ENCODE measurements at regions not wholly inside any gene's neighbourhood (a gene's known extent, or its start where the extent isn't known, plus 50 kb on each side); places are given as distances from the start of the nearest gene placed in this dataset.

DNA sequence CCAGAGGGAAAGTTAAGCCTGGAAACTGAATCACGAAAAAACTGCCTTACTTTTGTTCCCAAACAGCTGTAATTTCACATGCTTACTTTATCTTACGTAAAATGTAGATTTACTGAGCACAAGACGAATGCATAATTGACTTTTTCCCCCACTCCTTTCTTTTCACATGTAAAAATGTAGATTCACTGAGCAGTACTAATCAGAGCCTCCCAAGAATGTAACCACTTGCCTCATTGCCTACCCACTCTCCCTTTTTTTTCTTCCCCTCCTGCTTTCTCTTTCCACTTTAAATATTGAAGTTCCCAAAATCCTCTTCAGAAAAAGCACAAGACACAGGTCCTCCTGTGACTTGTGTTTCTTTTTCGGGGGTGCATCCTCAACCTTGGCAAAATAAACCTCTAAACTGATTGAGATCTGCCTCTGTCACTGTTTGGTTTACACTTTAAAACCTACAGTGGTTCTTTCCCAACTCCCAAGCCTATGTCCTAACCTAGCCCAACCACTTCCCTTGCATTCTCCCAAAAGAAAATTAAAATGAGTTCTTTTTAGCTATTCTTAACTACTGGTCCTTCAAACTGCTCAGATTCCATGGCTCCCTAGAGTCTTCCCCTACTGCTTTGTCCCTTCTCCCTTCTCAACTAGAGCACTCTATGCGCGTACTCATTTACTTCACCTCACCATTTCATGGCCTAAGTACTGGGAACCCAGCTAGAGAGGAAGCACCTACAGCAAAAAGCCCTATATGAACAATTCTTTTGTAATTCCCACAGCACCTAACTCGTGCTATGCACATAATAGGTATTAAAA lies 236.6 kb upstream of the MKLN1 start:
- H3K4me3 ChIP-seq (ENCODE audit: low read length), result no peak overlapping the region
- H3K9ac ChIP-seq (ENCODE audit: low read length), result no peak overlapping the region
- no peaks in the 10 kb centered on the region for H3K4me1 ChIP-seq (ENCODE audit: low read length)
- H3K9me2 ChIP-seq (replicated peaks; ENCODE audit: insufficient read depth, low read length), result no peaks in the 10 kb centered on the region
- peaks cover 97% of the 10 kb centered on the region for H3K79me2 ChIP-seq (ENCODE audit: low read length)
- no peak for DNase-seq
- H3K9me3 ChIP-seq (replicated peaks; ENCODE audit: insufficient read depth, low read length), result no peaks in the 10 kb centered on the region
- no peak for TF ChIP-seq EZH2 (optimal IDR thresholded peaks at IDR 0.05; ENCODE audit: low read depth, low read length)
- TF ChIP-seq, protein P1, sequence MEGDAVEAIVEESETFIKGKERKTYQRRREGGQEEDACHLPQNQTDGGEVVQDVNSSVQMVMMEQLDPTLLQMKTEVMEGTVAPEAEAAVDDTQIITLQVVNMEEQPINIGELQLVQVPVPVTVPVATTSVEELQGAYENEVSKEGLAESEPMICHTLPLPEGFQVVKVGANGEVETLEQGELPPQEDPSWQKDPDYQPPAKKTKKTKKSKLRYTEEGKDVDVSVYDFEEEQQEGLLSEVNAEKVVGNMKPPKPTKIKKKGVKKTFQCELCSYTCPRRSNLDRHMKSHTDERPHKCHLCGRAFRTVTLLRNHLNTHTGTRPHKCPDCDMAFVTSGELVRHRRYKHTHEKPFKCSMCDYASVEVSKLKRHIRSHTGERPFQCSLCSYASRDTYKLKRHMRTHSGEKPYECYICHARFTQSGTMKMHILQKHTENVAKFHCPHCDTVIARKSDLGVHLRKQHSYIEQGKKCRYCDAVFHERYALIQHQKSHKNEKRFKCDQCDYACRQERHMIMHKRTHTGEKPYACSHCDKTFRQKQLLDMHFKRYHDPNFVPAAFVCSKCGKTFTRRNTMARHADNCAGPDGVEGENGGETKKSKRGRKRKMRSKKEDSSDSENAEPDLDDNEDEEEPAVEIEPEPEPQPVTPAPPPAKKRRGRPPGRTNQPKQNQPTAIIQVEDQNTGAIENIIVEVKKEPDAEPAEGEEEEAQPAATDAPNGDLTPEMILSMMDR (IDR thresholded peaks at IDR 0.05; ENCODE audit: low read length), result no peak
- TF ChIP-seq EZH2phosphoT487 (IDR thresholded peaks at IDR 0.05; ENCODE audit: low read length), result no peak
- no peak overlapping the region for H3K27ac ChIP-seq (ENCODE audit: low read length)
- H2AFZ ChIP-seq (ENCODE audit: low read length), result no peak overlapping the region
- no peak overlapping the region for H3K4me2 ChIP-seq (ENCODE audit: low read depth, low read length)
- no peaks in the 10 kb centered on the region; the same call in 1 of the 2 replicates for H3F3A ChIP-seq (ENCODE audit: insufficient read depth, low read length)
- H3K27me3 ChIP-seq (replicated peaks; ENCODE audit: insufficient read depth, low read length), result no peaks in the 10 kb centered on the region
- H4K20me1 ChIP-seq (ENCODE audit: insufficient read depth, low read length), result peaks cover 49% of the 10 kb centered on the region
- peaks cover 7% of the 10 kb centered on the region; the same call in 1 of the 2 replicates for H3K36me3 ChIP-seq (replicated peaks; ENCODE audit: insufficient read depth, low read length)

DNA sequence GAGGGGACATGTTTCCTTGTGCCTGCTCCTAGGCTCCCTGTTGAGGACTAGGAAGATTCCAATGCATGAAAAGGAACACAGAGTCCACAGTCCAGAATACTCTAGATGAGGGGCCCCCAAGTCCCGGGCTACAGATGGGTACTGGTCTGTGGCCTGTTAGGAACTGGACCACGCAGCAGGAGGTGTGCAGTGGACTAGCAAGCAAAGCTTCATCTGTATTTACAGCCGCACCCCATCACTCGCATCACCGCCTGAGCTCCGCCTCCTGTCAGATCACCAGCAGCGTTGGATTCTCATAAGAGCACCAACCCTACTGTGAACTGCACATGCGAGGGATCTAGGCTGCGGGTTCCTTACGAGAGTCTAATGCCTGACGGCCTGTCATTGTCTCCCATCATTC lies 233.0 kb upstream of the MKLN1 start:
- Histone ChIP-seq H3K4me2 (ENCODE audit: low read depth, low read length) (no peak overlapping the region), H3K9me2 (replicated peaks; ENCODE audit: insufficient read depth, low read length) (no peaks in the 10 kb centered on the region), H3K4me3 (ENCODE audit: low read length) (no peak overlapping the region), H4K20me1 (ENCODE audit: insufficient read depth, low read length) (peaks cover 64% of the 10 kb centered on the region), H3K9ac (ENCODE audit: low read length) (no peak overlapping the region), H3K9me3 (replicated peaks; ENCODE audit: insufficient read depth, low read length) (no peaks in the 10 kb centered on the region), H3K79me2 (ENCODE audit: low read length) (peaks cover 100% of the 10 kb centered on the region), H3K27me3 (replicated peaks; ENCODE audit: insufficient read depth, low read length) (no peaks in the 10 kb centered on the region), H2AFZ (ENCODE audit: low read length) (no peak overlapping the region), H3K36me3 (replicated peaks; ENCODE audit: insufficient read depth, low read length) (peaks cover 7% of the 10 kb centered on the region; the same call in 1 of the 2 replicates), H3K27ac (ENCODE audit: low read length) (no peak overlapping the region), H3K4me1 (ENCODE audit: low read length) (no peaks in the 10 kb centered on the region), H3F3A (ENCODE audit: insufficient read depth, low read length) (no peaks in the 10 kb centered on the region)
- DNase-seq, result no peak
- TF ChIP-seq, protein P1 (IDR thresholded peaks at IDR 0.05; ENCODE audit: low read length), result no peak
- TF ChIP-seq EZH2phosphoT487 (IDR thresholded peaks at IDR 0.05; ENCODE audit: low read length) (no peak), EZH2 (optimal IDR thresholded peaks at IDR 0.05; ENCODE audit: low read depth, low read length) (no peak)

DNA sequence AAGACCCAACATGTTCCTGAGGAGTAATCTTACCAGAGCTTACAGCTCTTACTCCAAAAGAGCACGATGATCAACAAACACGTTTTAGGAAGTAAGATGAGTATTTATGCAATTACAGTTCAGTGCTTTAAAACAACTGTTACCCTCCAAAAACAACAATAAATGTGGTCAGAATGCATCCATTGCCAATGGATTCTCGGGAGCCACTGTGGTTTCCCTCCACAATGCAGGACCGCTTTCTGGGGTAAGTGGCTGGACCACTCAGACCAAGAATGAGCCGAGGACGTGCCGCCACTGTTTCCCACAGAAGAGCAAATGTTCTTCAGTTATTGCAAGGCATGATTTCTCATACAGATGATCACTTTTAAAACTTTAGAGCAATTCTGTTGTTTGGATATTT lies 232.3 kb upstream of the MKLN1 start:
- DNase-seq, result no peak
- H3K4me2 ChIP-seq (ENCODE audit: low read depth, low read length), result no peak overlapping the region
- no peak overlapping the region for H3K4me3 ChIP-seq (ENCODE audit: low read length)
- no peak overlapping the region for H3K27ac ChIP-seq (ENCODE audit: low read length)
- H4K20me1 ChIP-seq (ENCODE audit: insufficient read depth, low read length), result peaks cover 59% of the 10 kb centered on the region
- no peak overlapping the region for H3K9ac ChIP-seq (ENCODE audit: low read length)
- H3K27me3 ChIP-seq (replicated peaks; ENCODE audit: insufficient read depth, low read length), result no peaks in the 10 kb centered on the region
- TF ChIP-seq EZH2 (optimal IDR thresholded peaks at IDR 0.05; ENCODE audit: low read depth, low read length), result no peak
- no peak for TF ChIP-seq EZH2phosphoT487 (IDR thresholded peaks at IDR 0.05; ENCODE audit: low read length)
- TF ChIP-seq, protein P1 (IDR thresholded peaks at IDR 0.05; ENCODE audit: low read length), result no peak
- no peaks in the 10 kb centered on the region for H3K9me3 ChIP-seq (replicated peaks; ENCODE audit: insufficient read depth, low read length)
- no peaks in the 10 kb centered on the region for H3F3A ChIP-seq (ENCODE audit: insufficient read depth, low read length)
- H3K4me1 ChIP-seq (ENCODE audit: low read length), result no peaks in the 10 kb centered on the region
- H3K79me2 ChIP-seq (ENCODE audit: low read length), result peaks cover 100% of the 10 kb centered on the region
- H3K9me2 ChIP-seq (replicated peaks; ENCODE audit: insufficient read depth, low read length), result no peaks in the 10 kb centered on the region
- peaks cover 7% of the 10 kb centered on the region; the same call in 1 of the 2 replicates for H3K36me3 ChIP-seq (replicated peaks; ENCODE audit: insufficient read depth, low read length)
- no peak overlapping the region for H2AFZ ChIP-seq (ENCODE audit: low read length)
